H9 (cell line): ENCODE measurements at regions not wholly inside any gene's neighbourhood (a gene's known extent, or its start where the extent isn't known, plus 50 kb on each side); places are given as distances from the start of the nearest gene placed in this dataset.

Experiments
- DNase-seq: peaks from one replicate; pipeline ENCODE4 v3.0.0-alpha.2; 2017
- H2AFZ ChIP-seq: one replicate; pipeline ENCODE4 v1.6.1; 2013; ENCODE audit warnings: mild to moderate bottlenecking, low read length, control low read depth, moderate library complexity
- H2AK5ac ChIP-seq: 2 replicates; pipeline ENCODE4 v1.6.1; 2013; ENCODE audit warnings: low read length, control low read depth, mixed read lengths; ENCODE audit not compliant: insufficient read length
- H2BK120ac ChIP-seq: one replicate; pipeline ENCODE4 v1.6.1; 2013; ENCODE audit warnings: low read depth, mild to moderate bottlenecking, low read length, control low read depth, inconsistent platforms; ENCODE audit not compliant: poor library complexity, severe bottlenecking
- H2BK12ac ChIP-seq: 2 replicates; pipeline ENCODE4 v1.6.1; 2013; ENCODE audit warnings: low read length, control low read depth, mixed read lengths, low read depth; ENCODE audit not compliant: insufficient read length
- H2BK15ac ChIP-seq: 2 replicates; pipeline ENCODE4 v1.6.1; 2013; ENCODE audit warnings: low read depth, low read length, control low read depth
- H2BK20ac ChIP-seq: one replicate; pipeline ENCODE4 v1.6.1; 2013; ENCODE audit warnings: low read depth, mild to moderate bottlenecking, low read length, control low read depth, inconsistent platforms; ENCODE audit not compliant: poor library complexity, severe bottlenecking
- H2BK5ac ChIP-seq: 2 replicates; pipeline ENCODE4 v1.6.1; 2013; ENCODE audit warnings: low read length, control low read depth, mixed read lengths; ENCODE audit not compliant: insufficient read length
- H3K14ac ChIP-seq: 2 replicates; pipeline ENCODE4 v1.6.1; 2013; ENCODE audit warnings: low read length, control low read depth; ENCODE audit not compliant: insufficient read depth
- H3K18ac ChIP-seq: 2 replicates; pipeline ENCODE4 v1.6.1; 2013; ENCODE audit warnings: low read depth, mild to moderate bottlenecking, mixed read lengths, low read length, control low read depth; ENCODE audit not compliant: insufficient read length
- H3K23ac ChIP-seq: 2 replicates; pipeline ENCODE4 v1.6.1; 2013; ENCODE audit warnings: low read length, control low read depth, mixed read lengths, low read depth; ENCODE audit not compliant: insufficient read length
- H3K23me2 ChIP-seq: 2 replicates; pipeline ENCODE4 v1.6.1; 2013; ENCODE audit warnings: low read depth, mild to moderate bottlenecking, mixed read lengths, low read length, control low read depth; ENCODE audit not compliant: insufficient read length, poor library complexity, severe bottlenecking
- H3K27ac ChIP-seq: 2 replicates; pipeline ENCODE4 v1.5.1; 2013; ENCODE audit warnings: low read length, control low read depth, mixed read lengths, low read depth; ENCODE audit not compliant: insufficient read length
- H3K27me3 ChIP-seq: 2 replicates; pipeline ENCODE4 v1.6.1; 2013; ENCODE audit warnings: low read length, control low read depth, inconsistent platforms; ENCODE audit not compliant: insufficient read depth
- H3K4ac ChIP-seq: 2 replicates; pipeline ENCODE4 v1.6.1; 2013; ENCODE audit warnings: low read depth, mild to moderate bottlenecking, control low read depth, inconsistent platforms, low read length, moderate library complexity
- H3K4me1 ChIP-seq: 2 replicates; pipeline ENCODE4 v1.6.1; 2013; ENCODE audit warnings: low read length, control low read depth, inconsistent platforms; ENCODE audit not compliant: insufficient read depth
- H3K4me2 ChIP-seq: 2 replicates; pipeline ENCODE4 v1.6.1; 2013; ENCODE audit warnings: low read length, control low read depth, mixed read lengths; ENCODE audit not compliant: insufficient read length, insufficient read depth
- H3K56ac ChIP-seq: 2 replicates; pipeline ENCODE4 v1.6.1; 2013; ENCODE audit warnings: low read depth, mild to moderate bottlenecking, mixed read lengths, low read length, control low read depth; ENCODE audit not compliant: insufficient read length
- H3K79me1 ChIP-seq: 2 replicates; pipeline ENCODE4 v1.6.1; 2013; ENCODE audit warnings: low read depth, mild to moderate bottlenecking, moderate library complexity, low read length, control low read depth, inconsistent platforms; ENCODE audit not compliant: insufficient read depth, poor library complexity, severe bottlenecking
- H3K79me2 ChIP-seq: 2 replicates; pipeline ENCODE4 v1.6.1; 2013; ENCODE audit warnings: low read length, control low read depth, inconsistent platforms; ENCODE audit not compliant: insufficient read depth
- H3K9ac ChIP-seq: 2 replicates; pipeline ENCODE4 v1.6.1; 2013; ENCODE audit warnings: low read length, control low read depth, mixed read lengths; ENCODE audit not compliant: insufficient read length; ENCODE audit errors: extremely low read depth
- H3K9me3 ChIP-seq: one replicate; pipeline ENCODE4 v1.6.1; 2013; ENCODE audit warnings: low read depth, low read length, inconsistent platforms; ENCODE audit not compliant: control insufficient read depth
- H3T11ph ChIP-seq: one replicate; pipeline ENCODE4 v1.6.1; 2013; ENCODE audit warnings: mild to moderate bottlenecking, low read length, control low read depth, inconsistent platforms
- H4K20me1 ChIP-seq: one replicate; pipeline ENCODE4 v1.6.1; 2013; ENCODE audit not compliant: control insufficient read depth, insufficient read length, insufficient read depth
- H4K5ac ChIP-seq: 2 replicates; pipeline ENCODE4 v1.6.1; 2013; ENCODE audit warnings: low read depth, mild to moderate bottlenecking, mixed read lengths, low read length, control low read depth; ENCODE audit not compliant: insufficient read length
- H4K8ac ChIP-seq: replicated peaks from 2 replicates; pipeline ENCODE4 v1.6.1; 2013; ENCODE audit warnings: low read length, control low read depth, mixed read lengths, low read depth; ENCODE audit not compliant: insufficient read length
- H4K91ac ChIP-seq: 2 replicates; pipeline ENCODE4 v1.6.1; 2013; ENCODE audit warnings: low read depth, mild to moderate bottlenecking, moderate library complexity, mixed read lengths, low read length, control low read depth; ENCODE audit not compliant: insufficient read length
- H3K27ac Mint-ChIP-seq, 3 experiments: 2 replicates in 2 of 3; 3 replicates in 1 of 3; pipeline ENCODE4 v1.8.0; 2020 to 2021; ENCODE audit warnings: mixed read lengths in 3 of 3, mild to moderate bottlenecking in 1 of 3, moderate library complexity in 1 of 3
- H3K27me3 Mint-ChIP-seq: 2 replicates; pipeline ENCODE4 v1.8.0; 2021; ENCODE audit warnings: low read depth, mild to moderate bottlenecking, moderate library complexity, mixed read lengths
- H3K36me3 Mint-ChIP-seq, 3 experiments: 2 replicates in 2 of 3; 3 replicates in 1 of 3; pipeline ENCODE4 v1.8.0; 2020 to 2021; ENCODE audit warnings: low read depth in 3 of 3, mixed read lengths in 3 of 3; ENCODE audit not compliant: insufficient read depth in 1 of 3
- H3K4me1 Mint-ChIP-seq, 2 experiments: 2 replicates each; pipeline ENCODE4 v1.8.0; 2020; ENCODE audit warnings: mixed read lengths in 2 of 2
- H3K4me3 Mint-ChIP-seq, 2 experiments: 2 replicates in 1 of 2; 3 replicates in 1 of 2; pipeline ENCODE4 v1.8.0; 2020 to 2021; ENCODE audit warnings: mild to moderate bottlenecking in 2 of 2, mixed read lengths in 2 of 2, moderate library complexity in 1 of 2
- H3K9me3 Mint-ChIP-seq, 2 experiments: 2 replicates in 1 of 2; 3 replicates in 1 of 2; pipeline ENCODE4 v1.8.0; 2020; ENCODE audit warnings: mild to moderate bottlenecking in 2 of 2, mixed read lengths in 2 of 2, moderate library complexity in 1 of 2
- WGBS: extraction: QIAGEN DNeasy Blood & Tissue Kit; methylation state at CpG from one replicate; pipeline ENCODE4 v1.1.7; 2013; ENCODE audit warnings: missing lambda C conversion rate, low lambda C conversion rate, mixed read lengths; ENCODE audit not compliant: insufficient read length; ENCODE audit errors: extremely low coverage; 5-methylcytosine and 5-hydroxymethylcytosine counted together
- TF ChIP-seq, protein P1 (sequence below): fragments of 200-600 bp; sonication (generic); conservative IDR thresholded peaks from 3 replicates; pipeline ENCODE4 v1.8.0; 2021; ENCODE audit warnings: antibody characterized with exemption, mild to moderate bottlenecking

DNA sequence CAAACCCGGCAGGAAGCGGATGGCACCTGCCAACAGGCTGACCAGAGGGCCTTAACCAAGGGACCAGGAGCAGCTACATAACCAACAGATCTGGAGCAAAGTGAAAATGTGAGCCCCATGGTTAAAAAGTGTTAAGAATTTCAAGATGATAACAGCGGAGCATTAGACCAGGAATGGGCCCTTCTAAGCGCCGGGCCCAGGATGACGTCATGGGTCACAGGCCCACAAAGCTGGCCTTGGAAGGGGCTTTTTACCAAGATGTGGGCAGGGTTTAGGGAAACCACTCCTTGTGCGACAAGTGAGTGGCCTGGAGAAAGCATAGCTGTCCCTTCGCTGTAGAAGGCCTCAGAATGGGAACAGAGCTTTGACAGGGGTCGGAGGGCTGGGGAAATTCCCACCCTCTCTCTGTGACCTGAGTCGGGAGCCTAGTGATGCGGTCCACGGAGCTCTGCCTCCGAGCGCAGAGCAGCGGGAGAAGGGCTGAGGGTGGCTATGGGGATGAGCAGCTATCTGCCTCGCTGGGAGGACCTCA, 84.4 kb upstream of the RPL38 start:
- no peak overlapping the region for H3K4me3 Mint-ChIP-seq
- peaks cover 3% of the 10 kb centered on the region for H3K27me3 Mint-ChIP-seq
- H3K4me2 ChIP-seq: no peak overlapping the region

More for the DNA sequence above, 84.4 kb upstream of the RPL38 start:
- Histone ChIP-seq H4K91ac (no peak overlapping the region), H4K5ac (no peak overlapping the region), H2AFZ (no peak overlapping the region), H3K79me1 (no peaks in the 10 kb centered on the region), H2BK5ac (no peak overlapping the region), H3K4me1 (peaks cover 10% of the 10 kb centered on the region; the same call in 1 of the 2 replicates), H3K23ac (no peak overlapping the region), H3K14ac (no peak overlapping the region), H4K20me1 (no peaks in the 10 kb centered on the region), H3K4ac (no peak overlapping the region), H3K18ac (no peak overlapping the region), H4K8ac (no peak overlapping the region), H2BK15ac (no peak overlapping the region), H3T11ph (no peak overlapping the region), H3K9ac (no peak overlapping the region), H3K23me2 (no peaks in the 10 kb centered on the region), H2BK20ac (no peak overlapping the region), H2BK12ac (no peak overlapping the region), H2AK5ac (no peak overlapping the region), H2BK120ac (no peak overlapping the region), H3K27ac (no peak overlapping the region), H3K9me3 (no peaks in the 10 kb centered on the region), H3K56ac (no peak overlapping the region), H3K79me2 (no peaks in the 10 kb centered on the region), H3K27me3 (no peaks in the 10 kb centered on the region)
- Mint-ChIP-seq H3K27ac (peak overlapping the region; percentile 34 to 94 (median 45); a peak in 5 of 7 replicates), H3K4me1 (peaks cover 44 to 60% of the 10 kb centered on the region in 2 experiments), H3K9me3 (peaks cover 8 to 11% of the 10 kb centered on the region in 2 experiments), H3K36me3 (peaks cover 0 to 8% (median 2%) of the 10 kb centered on the region in 3 experiments; a peak in 3 of 7 replicates)
- TF ChIP-seq, protein P1, sequence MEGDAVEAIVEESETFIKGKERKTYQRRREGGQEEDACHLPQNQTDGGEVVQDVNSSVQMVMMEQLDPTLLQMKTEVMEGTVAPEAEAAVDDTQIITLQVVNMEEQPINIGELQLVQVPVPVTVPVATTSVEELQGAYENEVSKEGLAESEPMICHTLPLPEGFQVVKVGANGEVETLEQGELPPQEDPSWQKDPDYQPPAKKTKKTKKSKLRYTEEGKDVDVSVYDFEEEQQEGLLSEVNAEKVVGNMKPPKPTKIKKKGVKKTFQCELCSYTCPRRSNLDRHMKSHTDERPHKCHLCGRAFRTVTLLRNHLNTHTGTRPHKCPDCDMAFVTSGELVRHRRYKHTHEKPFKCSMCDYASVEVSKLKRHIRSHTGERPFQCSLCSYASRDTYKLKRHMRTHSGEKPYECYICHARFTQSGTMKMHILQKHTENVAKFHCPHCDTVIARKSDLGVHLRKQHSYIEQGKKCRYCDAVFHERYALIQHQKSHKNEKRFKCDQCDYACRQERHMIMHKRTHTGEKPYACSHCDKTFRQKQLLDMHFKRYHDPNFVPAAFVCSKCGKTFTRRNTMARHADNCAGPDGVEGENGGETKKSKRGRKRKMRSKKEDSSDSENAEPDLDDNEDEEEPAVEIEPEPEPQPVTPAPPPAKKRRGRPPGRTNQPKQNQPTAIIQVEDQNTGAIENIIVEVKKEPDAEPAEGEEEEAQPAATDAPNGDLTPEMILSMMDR: no peak
- DNase-seq: peak; percentile 29
- no CpG with 5 or more reads among the region's 16 CpGs for WGBS
